ENCODE measurements at regions not wholly inside any gene's neighbourhood (a gene's known extent, or its start where the extent isn't known, plus 50 kb on each side); places are given as distances from the start of the nearest gene placed in this dataset.

GRCh38 chr13:82701020-82701419 lies 1181.3 kb downstream of the SLITRK1 start:
- no peak for DNase-seq (ENCODE audit: low read depth, low spot score)

GRCh38 chr13:82698941-82699340 lies 1183.3 kb downstream of the SLITRK1 start:
- no peak for DNase-seq (ENCODE audit: low read depth, low spot score)

- no peak for DNase-seq (ENCODE audit: low read depth, low spot score)
Measured at GRCh38 chr13:82698383-82698782, 1183.9 kb downstream of the SLITRK1 start.

GRCh38 chr13:82693607-82694006 lies 1188.7 kb downstream of the SLITRK1 start:
- no peak for DNase-seq (ENCODE audit: low read depth, low spot score)

GRCh38 chr13:82688400-82688994 lies 1193.8 kb downstream of the SLITRK1 start:
- no peak for DNase-seq (ENCODE audit: low read depth, low spot score)

- DNase-seq (ENCODE audit: low read depth, low spot score): no peak
Measured at GRCh38 chr13:82687884-82688283, 1194.4 kb downstream of the SLITRK1 start.

- peak; percentile 79 for DNase-seq (ENCODE audit: low read depth, low spot score)
Measured at GRCh38 chr13:82681535-82681934, 1200.7 kb downstream of the SLITRK1 start.

GRCh38 chr13:82678052-82678451 lies 1204.2 kb downstream of the SLITRK1 start:
- no peak for DNase-seq (ENCODE audit: low read depth, low spot score)

- DNase-seq (ENCODE audit: low read depth, low spot score): no peak
Measured at GRCh38 chr13:82675024-82675423, 1207.2 kb downstream of the SLITRK1 start.

- no peak for DNase-seq (ENCODE audit: low read depth, low spot score)
Measured at GRCh38 chr13:82674546-82674945, 1207.7 kb downstream of the SLITRK1 start.

- no peak for DNase-seq (ENCODE audit: low read depth, low spot score)
Measured at GRCh38 chr13:82672248-82672647, 1210.0 kb downstream of the SLITRK1 start.

- no peak for DNase-seq (ENCODE audit: low read depth, low spot score)
Measured at GRCh38 chr13:82664183-82664582, 1218.1 kb downstream of the SLITRK1 start.

- DNase-seq (ENCODE audit: low read depth, low spot score): no peak
Measured at GRCh38 chr13:82661126-82661525, 1221.1 kb downstream of the SLITRK1 start.

- no peak for DNase-seq (ENCODE audit: low read depth, low spot score)
Measured at GRCh38 chr13:82658811-82659210, 1223.5 kb downstream of the SLITRK1 start.

GRCh38 chr13:82657471-82657870 lies 1224.8 kb downstream of the SLITRK1 start:
- no peak for DNase-seq (ENCODE audit: low read depth, low spot score)

GRCh38 chr13:82654861-82655855 lies 1227.1 kb downstream of the SLITRK1 start:
- no peak for DNase-seq (ENCODE audit: low read depth, low spot score)

- DNase-seq (ENCODE audit: low read depth, low spot score): no peak
Measured at GRCh38 chr13:82654143-82654542, 1228.1 kb downstream of the SLITRK1 start.

GRCh38 chr13:82647540-82647939 lies 1234.7 kb downstream of the SLITRK1 start:
- peak; percentile 11 for DNase-seq (ENCODE audit: low read depth, low spot score)

GRCh38 chr13:82636119-82636518 lies 1246.2 kb downstream of the SLITRK1 start:
- no peak for DNase-seq (ENCODE audit: low read depth, low spot score)

- no peak for DNase-seq (ENCODE audit: low read depth, low spot score)
Measured at GRCh38 chr13:82634946-82635345, 1247.3 kb downstream of the SLITRK1 start.

GRCh38 chr13:82627183-82627582 lies 1255.1 kb downstream of the SLITRK1 start:
- no peak for DNase-seq (ENCODE audit: low read depth, low spot score)

GRCh38 chr13:82625717-82626116 lies 1256.6 kb downstream of the SLITRK1 start:
- no peak for DNase-seq (ENCODE audit: low read depth, low spot score)

- no peak for DNase-seq (ENCODE audit: low read depth, low spot score)
Measured at GRCh38 chr13:82615043-82615442, 1267.2 kb downstream of the SLITRK1 start.
